H1 (cell line): ENCODE measurements at regions not wholly inside any gene's neighbourhood (a gene's known extent, or its start where the extent isn't known, plus 50 kb on each side); places are given as distances from the start of the nearest gene placed in this dataset.

Source experiments
- CTCF ChIA-PET: fragments of 300-600 bp; sonication (Branson Sonifier 250); formaldehyde crosslinking; loops from one replicate; lab custom pipeline; 2021; ENCODE audit not compliant: partially characterized antibody; lab: Charles Lee
- POLR2A ChIA-PET: fragments of 300-600 bp; sonication (Branson Sonifier 250); formaldehyde crosslinking; loops from one replicate; lab custom pipeline; 2021; ENCODE audit warnings: inconsistent platforms; ENCODE audit not compliant: partially characterized antibody; lab: Charles Lee
- DNase-seq, 2 experiments: peaks; one replicate each; pipeline versions ENCODE4 v3.0.0 to v3.0.0-alpha.2; 2010 to 2022; ENCODE audit warnings: low spot score in 2 of 2, low read depth in 1 of 2, mixed read lengths in 1 of 2
- FAIRE-seq: peaks from 2 replicates; lab custom pipeline; 2011; peaks lifted over from hg19 to GRCh38; lab: Jason Lieb, UNC
- H2AFZ ChIP-seq: 2 replicates; pipeline ENCODE4 v1.8.1; 2012; ENCODE audit warnings: low read length, inconsistent platforms
- H2AK5ac ChIP-seq: 2 replicates; pipeline ENCODE4 v1.6.1; 2013; ENCODE audit warnings: low read depth, low read length
- H2BK120ac ChIP-seq: replicated peaks from 2 replicates; pipeline ENCODE3; 2013; ENCODE audit warnings: low read depth, low read length, inconsistent platforms
- H2BK12ac ChIP-seq: 2 replicates; pipeline ENCODE4 v1.6.1; 2013; ENCODE audit warnings: low read depth, low read length
- H2BK15ac ChIP-seq: 2 replicates; pipeline ENCODE4 v1.6.1; 2013; ENCODE audit warnings: low read length
- H2BK20ac ChIP-seq: 2 replicates; pipeline ENCODE4 v1.6.1; 2013; ENCODE audit warnings: low read length
- H2BK5ac ChIP-seq: 2 replicates; pipeline ENCODE4 v1.6.1; 2013; ENCODE audit warnings: low read depth, low read length
- H3K14ac ChIP-seq: 2 replicates; pipeline ENCODE4 v1.6.1; 2013; ENCODE audit warnings: inconsistent platforms; ENCODE audit not compliant: insufficient read length
- H3K18ac ChIP-seq: 2 replicates; pipeline ENCODE4 v1.6.1; 2013; ENCODE audit warnings: low read length; ENCODE audit errors: extremely low read depth
- H3K23ac ChIP-seq: 2 replicates; pipeline ENCODE4 v1.6.1; 2013; ENCODE audit warnings: inconsistent platforms; ENCODE audit not compliant: insufficient read length
- H3K23me2 ChIP-seq: 2 replicates; pipeline ENCODE4 v1.6.1; 2013; ENCODE audit warnings: low read depth, low read length
- H3K27ac ChIP-seq: 2 replicates; pipeline ENCODE4 v1.6.1; 2011; ENCODE audit warnings: low read depth, low read length, inconsistent platforms
- H3K27me3 ChIP-seq, 4 experiments: replicated peaks in 1 of 4; 1 replicate in 1 of 4; 2 replicates in 3 of 4; pipeline versions ENCODE4 v1.6.1 to v1.8.1; 2011 to 2013; ENCODE audit warnings: low read length in 3 of 4, mild to moderate bottlenecking in 3 of 4, inconsistent platforms in 2 of 4, mixed read lengths in 2 of 4, moderate library complexity in 1 of 4; ENCODE audit not compliant: control insufficient read depth in 3 of 4, insufficient read depth in 3 of 4; ENCODE audit errors: extremely low read depth in 1 of 4
- H3K36me3 ChIP-seq, 4 experiments: 2 replicates each; pipeline versions ENCODE4 v1.6.1 to v1.8.1; 2011 to 2013; ENCODE audit warnings: mild to moderate bottlenecking in 4 of 4, low read length in 3 of 4, moderate library complexity in 2 of 4, control low read depth in 1 of 4, inconsistent platforms in 1 of 4; ENCODE audit not compliant: insufficient read depth in 4 of 4, control insufficient read depth in 2 of 4
- H3K4ac ChIP-seq: replicated peaks from 2 replicates; pipeline ENCODE3; 2013; ENCODE audit warnings: low read length, low read depth, mixed read lengths, inconsistent platforms; ENCODE audit not compliant: insufficient read length
- H3K4me1 ChIP-seq, 4 experiments: replicated peaks in 1 of 4; 1 replicate in 1 of 4; 2 replicates in 3 of 4; pipeline versions ENCODE4 v1.6.1 to v1.8.1; 2011 to 2013; ENCODE audit warnings: low read length in 3 of 4, inconsistent platforms in 2 of 4, mixed read lengths in 1 of 4; ENCODE audit not compliant: insufficient read depth in 4 of 4, control insufficient read depth in 3 of 4
- H3K4me2 ChIP-seq, 2 experiments: 2 replicates each; pipeline versions ENCODE4 v1.6.1 to v1.8.1; 2011 to 2013; ENCODE audit warnings: low read depth in 2 of 2, low read length in 2 of 2, control low read depth in 1 of 2, inconsistent platforms in 1 of 2, mild to moderate bottlenecking in 1 of 2; ENCODE audit not compliant: insufficient read depth in 1 of 2
- H3K4me3 ChIP-seq, 4 experiments: fragments of 200-600, 300-600 bp in 1 of 4; sonication (generic), shearing (Covaris generic), sonication (Bioruptor Twin) in 1 of 4; 2 replicates each; pipeline versions ENCODE4 v1.5.1 to v1.8.1; 2011 to 2016; ENCODE audit warnings: low read length in 4 of 4, low read depth in 3 of 4, control low read depth in 2 of 4, inconsistent platforms in 2 of 4, mild to moderate bottlenecking in 2 of 4, mixed read lengths in 1 of 4, moderate library complexity in 1 of 4; ENCODE audit not compliant: insufficient read depth in 2 of 4; ENCODE audit errors: extremely low read depth in 1 of 4
- H3K56ac ChIP-seq: replicated peaks from 2 replicates; pipeline ENCODE3; 2013; ENCODE audit warnings: low read depth, mild to moderate bottlenecking, mixed read lengths, low read length, inconsistent platforms; ENCODE audit not compliant: insufficient read length
- H3K79me1 ChIP-seq: 2 replicates; pipeline ENCODE4 v1.6.1; 2013; ENCODE audit warnings: low read depth, low read length, control low read depth
- H3K79me2 ChIP-seq, 2 experiments: 2 replicates each; pipeline versions ENCODE4 v1.6.1 to v1.8.1; 2012 to 2013; ENCODE audit warnings: low read length in 2 of 2, mild to moderate bottlenecking in 2 of 2, inconsistent platforms in 1 of 2; ENCODE audit not compliant: insufficient read depth in 2 of 2, control insufficient read depth in 1 of 2
- H3K9ac ChIP-seq, 4 experiments: replicated peaks in 1 of 4; 1 replicate in 1 of 4; 2 replicates in 3 of 4; pipeline versions ENCODE4 v1.6.1 to v1.8.1; 2011 to 2013; ENCODE audit warnings: low read depth in 3 of 4, low read length in 3 of 4, control low read depth in 2 of 4, mild to moderate bottlenecking in 2 of 4, moderate library complexity in 2 of 4, inconsistent platforms in 1 of 4; ENCODE audit errors: extremely low read depth in 1 of 4
- H3K9me3 ChIP-seq, 2 experiments: 2 replicates each; pipeline versions ENCODE4 v1.6.1 to v1.8.1; 2012 to 2013; ENCODE audit warnings: mild to moderate bottlenecking in 2 of 2, moderate library complexity in 2 of 2, control low read depth in 1 of 2, inconsistent platforms in 1 of 2, low read depth in 1 of 2, low read length in 1 of 2, mixed read lengths in 1 of 2; ENCODE audit not compliant: insufficient read depth in 2 of 2
- H4K20me1 ChIP-seq, 2 experiments: replicated peaks in 1 of 2; 2 replicates each; pipeline versions ENCODE3 to v1.8.1; 2011 to 2013; ENCODE audit warnings: inconsistent platforms in 2 of 2, low read length in 2 of 2, mild to moderate bottlenecking in 1 of 2; ENCODE audit not compliant: insufficient read depth in 2 of 2, control insufficient read depth in 1 of 2
- H4K5ac ChIP-seq: 2 replicates; pipeline ENCODE4 v1.6.1; 2013; ENCODE audit warnings: low read length, low read depth, mixed read lengths, inconsistent platforms; ENCODE audit not compliant: insufficient read length
- H4K8ac ChIP-seq: 2 replicates; pipeline ENCODE4 v1.8.0; 2013; ENCODE audit warnings: mild to moderate bottlenecking, moderate library complexity, low read length, inconsistent platforms; ENCODE audit not compliant: insufficient read depth; ENCODE audit errors: extremely low read depth
- H4K91ac ChIP-seq: replicated peaks from 2 replicates; pipeline ENCODE3; 2013; ENCODE audit warnings: low read length, mixed read lengths, inconsistent platforms; ENCODE audit not compliant: insufficient read length
- ASH2L ChIP-seq: fragments of 200-600, 300-600 bp; sonication (generic); IDR thresholded peaks from one replicate; pipeline ENCODE4 v1.7.1; 2017; ENCODE audit warnings: low read length
- RXRA ChIP-seq: IDR thresholded peaks from 2 replicates; pipeline ENCODE4 v1.6.1; 2011; ENCODE audit warnings: low read depth, mild to moderate bottlenecking, low read length, moderate library complexity; ENCODE audit not compliant: insufficient read depth
- WGBS, 2 experiments: shearing (Covaris generic) in 1 of 2; methylation state at CpG; one replicate each; pipeline versions ENCODE4 v1.1.6 to v1.1.7; 2013 to 2015; ENCODE audit warnings: low lambda C conversion rate in 2 of 2, mixed read lengths in 2 of 2, inconsistent platforms in 1 of 2, low coverage in 1 of 2, missing lambda C conversion rate in 1 of 2; ENCODE audit not compliant: insufficient replicate concordance in 2 of 2, insufficient coverage in 1 of 2, insufficient read length in 1 of 2; ENCODE audit errors: extremely low coverage in 1 of 2, missing lambda C conversion rate in 1 of 2; 5-methylcytosine and 5-hydroxymethylcytosine counted together

DNA sequence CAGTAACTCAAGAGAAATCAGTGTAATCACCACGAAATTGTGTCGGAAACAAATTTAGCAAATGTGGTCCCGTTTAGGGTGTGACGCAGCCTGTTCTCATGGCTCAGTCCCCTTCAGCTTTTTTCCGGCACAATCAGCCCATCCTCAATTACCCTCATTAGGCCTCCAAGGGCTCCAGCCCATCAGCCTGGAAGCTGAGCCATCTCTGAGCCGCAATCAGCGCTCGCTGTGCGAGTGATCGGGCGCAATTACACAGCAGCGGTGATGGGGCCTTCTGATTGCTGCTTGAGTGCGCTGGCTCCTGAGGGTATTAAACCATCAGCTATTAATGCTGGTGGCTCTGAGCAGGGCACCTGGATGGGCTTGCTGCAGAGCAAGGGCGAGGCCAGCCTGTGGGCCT lies 55.6 kb downstream of the PLXNA1 start:
- Histone ChIP-seq H3K9ac (no peak overlapping the region), H3K27me3 (no peaks in the 10 kb centered on the region; a peak in 1 of 7 replicates), H3K4me2 (no peak overlapping the region), H3K23me2 (no peaks in the 10 kb centered on the region), H3K79me2 (no peaks in the 10 kb centered on the region), H3K9me3 (no peaks in the 10 kb centered on the region), H2AFZ (no peak overlapping the region), H4K5ac (no peak overlapping the region), H2BK20ac (no peak overlapping the region), H2AK5ac (no peak overlapping the region), H3K79me1 (no peaks in the 10 kb centered on the region), H2BK5ac (no peak overlapping the region), H3K27ac (no peak overlapping the region), H4K91ac (no peak overlapping the region), H3K4ac (no peak overlapping the region), H3K23ac (no peak overlapping the region), H3K4me1 (peaks cover under 1 to 10% (median 7%) of the 10 kb centered on the region in 4 experiments; a peak in 6 of 7 replicates), H3K14ac (no peak overlapping the region), H3K18ac (no peak overlapping the region), H2BK120ac (no peak overlapping the region), H2BK12ac (no peak overlapping the region), H4K8ac (no peak overlapping the region), H3K4me3 (no peak overlapping the region), H3K56ac (no peak overlapping the region), H4K20me1 (no peaks in the 10 kb centered on the region), H2BK15ac (no peak overlapping the region), H3K36me3 (peaks cover 0 to 6% (median 2%) of the 10 kb centered on the region in 4 experiments; a peak in 2 of 8 replicates)
- ChIA-PET CTCF (interaction anchor here (0.9 to 1.7 kb wide), 8 partner anchors 37 to 515 kb away, joined by 3 to 5 read pairs (median 4); partner anchors contain the start of genes CHST13 and PLXNA1), POLR2A (no interaction called here)
- FAIRE-seq (no peak), DNase-seq (no peak)
- no peak for TF ChIP-seq ASH2L
- TF ChIP-seq RXRA = no peak
- WGBS, 2 experiments = 84% methylated on average over 14 of the region's 14 CpGs; no CpG with 5 or more reads in 1 of the 2 experiments
